ENCODE measurements at regions not wholly inside any gene's neighbourhood (a gene's known extent, or its start where the extent isn't known, plus 50 kb on each side); places are given as distances from the start of the nearest gene placed in this dataset.
A peak's percentile ranks its signal among the peaks of the same experiment; 100 is the strongest.

DNA sequence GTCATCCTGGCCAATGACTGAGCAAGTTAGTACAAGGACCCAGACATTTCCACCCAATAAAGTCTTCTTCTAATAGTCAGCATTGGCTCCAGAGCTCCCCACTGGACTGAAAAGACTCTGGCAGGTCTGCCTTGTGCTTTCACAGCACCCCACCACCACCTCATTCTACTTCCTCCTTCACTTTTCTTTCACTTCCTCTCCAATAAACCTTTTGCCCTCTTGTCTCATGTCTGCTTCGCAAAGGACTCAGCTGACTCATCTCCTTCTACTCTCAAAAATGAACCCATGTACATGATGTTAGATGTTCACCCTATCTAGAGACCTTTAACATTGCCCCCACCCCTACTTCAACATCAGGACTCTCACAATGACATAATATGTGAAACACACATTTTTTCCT, 181.0 kb upstream of the PPP2R3A start:
- no peaks in the 10 kb centered on the region for H3K9me2 ChIP-seq (replicated peaks; ENCODE audit: insufficient read depth)
- no peaks in the 10 kb centered on the region for H3K27me3 ChIP-seq
- no peak overlapping the region for H3K4me2 ChIP-seq
- WGBS (ENCODE audit: low lambda C conversion rate, missing lambda C conversion rate): 88% methylated on average over 1 of the region's 1 CpG
- no peaks in the 10 kb centered on the region for H3K36me3 ChIP-seq (replicated peaks; ENCODE audit: insufficient read depth, low read depth)
- no peak overlapping the region for H3K27ac ChIP-seq
- no peak overlapping the region for H3K4me3 ChIP-seq
- H4K20me1 ChIP-seq (ENCODE audit: insufficient read depth, poor library complexity, severe bottlenecking): no peaks in the 10 kb centered on the region
- TF ChIP-seq EZH2 (IDR thresholded peaks at IDR 0.05; ENCODE audit: borderline replicate concordance): no peak
- TF ChIP-seq, protein P1, sequence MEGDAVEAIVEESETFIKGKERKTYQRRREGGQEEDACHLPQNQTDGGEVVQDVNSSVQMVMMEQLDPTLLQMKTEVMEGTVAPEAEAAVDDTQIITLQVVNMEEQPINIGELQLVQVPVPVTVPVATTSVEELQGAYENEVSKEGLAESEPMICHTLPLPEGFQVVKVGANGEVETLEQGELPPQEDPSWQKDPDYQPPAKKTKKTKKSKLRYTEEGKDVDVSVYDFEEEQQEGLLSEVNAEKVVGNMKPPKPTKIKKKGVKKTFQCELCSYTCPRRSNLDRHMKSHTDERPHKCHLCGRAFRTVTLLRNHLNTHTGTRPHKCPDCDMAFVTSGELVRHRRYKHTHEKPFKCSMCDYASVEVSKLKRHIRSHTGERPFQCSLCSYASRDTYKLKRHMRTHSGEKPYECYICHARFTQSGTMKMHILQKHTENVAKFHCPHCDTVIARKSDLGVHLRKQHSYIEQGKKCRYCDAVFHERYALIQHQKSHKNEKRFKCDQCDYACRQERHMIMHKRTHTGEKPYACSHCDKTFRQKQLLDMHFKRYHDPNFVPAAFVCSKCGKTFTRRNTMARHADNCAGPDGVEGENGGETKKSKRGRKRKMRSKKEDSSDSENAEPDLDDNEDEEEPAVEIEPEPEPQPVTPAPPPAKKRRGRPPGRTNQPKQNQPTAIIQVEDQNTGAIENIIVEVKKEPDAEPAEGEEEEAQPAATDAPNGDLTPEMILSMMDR (IDR thresholded peaks at IDR 0.05; ENCODE audit: poor library complexity): no peak
- no peak for TF ChIP-seq EZH2phosphoT487 (IDR thresholded peaks at IDR 0.05; ENCODE audit: low read depth, severe bottlenecking, unreplicated experiment)
- H3K79me2 ChIP-seq: no peaks in the 10 kb centered on the region
- H2AFZ ChIP-seq: no peak overlapping the region
- no peak for DNase-seq (ENCODE audit: low spot score)
- H3K9me3 ChIP-seq (ENCODE audit: low read depth): no peaks in the 10 kb centered on the region
- H3K4me1 ChIP-seq (ENCODE audit: insufficient read depth): no peaks in the 10 kb centered on the region

DNA sequence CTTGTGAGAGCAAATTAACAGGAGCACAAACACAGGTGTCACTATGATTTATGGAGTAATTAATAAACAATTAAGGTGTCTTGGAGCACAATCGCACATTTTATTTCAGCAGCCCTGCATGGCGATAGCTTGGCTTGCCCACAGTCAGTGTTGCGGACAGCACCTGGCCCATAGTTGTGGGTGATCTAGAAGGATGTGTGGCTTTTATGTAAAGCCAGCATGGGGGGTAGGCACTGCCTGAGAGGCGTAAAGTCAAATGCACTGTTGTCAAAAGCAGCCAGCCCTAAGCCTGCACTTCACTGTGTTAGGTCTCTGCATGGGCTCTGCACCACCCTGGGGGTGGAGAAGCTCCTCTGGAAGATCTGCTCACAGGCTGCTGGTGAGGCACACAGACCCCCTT, 177.4 kb upstream of the PPP2R3A start:
- Histone ChIP-seq H3K9me3 (ENCODE audit: low read depth) (no peaks in the 10 kb centered on the region), H3K4me3 (no peak overlapping the region), H3K9me2 (replicated peaks; ENCODE audit: insufficient read depth) (no peaks in the 10 kb centered on the region), H3K36me3 (replicated peaks; ENCODE audit: insufficient read depth, low read depth) (no peaks in the 10 kb centered on the region), H2AFZ (no peak overlapping the region), H3K27me3 (no peaks in the 10 kb centered on the region), H3K79me2 (no peaks in the 10 kb centered on the region), H3K4me1 (ENCODE audit: insufficient read depth) (no peaks in the 10 kb centered on the region), H3K4me2 (no peak overlapping the region), H3K27ac (no peak overlapping the region), H4K20me1 (ENCODE audit: insufficient read depth, poor library complexity, severe bottlenecking) (no peaks in the 10 kb centered on the region)
- 86% methylated on average over 4 of the region's 4 CpGs for WGBS (ENCODE audit: low lambda C conversion rate, missing lambda C conversion rate)
- no peak for DNase-seq (ENCODE audit: low spot score)
- TF ChIP-seq, protein P1 (IDR thresholded peaks at IDR 0.05; ENCODE audit: poor library complexity): no peak
- TF ChIP-seq EZH2phosphoT487 (IDR thresholded peaks at IDR 0.05; ENCODE audit: low read depth, severe bottlenecking, unreplicated experiment): no peak
- no peak for TF ChIP-seq EZH2 (IDR thresholded peaks at IDR 0.05; ENCODE audit: borderline replicate concordance)

DNA sequence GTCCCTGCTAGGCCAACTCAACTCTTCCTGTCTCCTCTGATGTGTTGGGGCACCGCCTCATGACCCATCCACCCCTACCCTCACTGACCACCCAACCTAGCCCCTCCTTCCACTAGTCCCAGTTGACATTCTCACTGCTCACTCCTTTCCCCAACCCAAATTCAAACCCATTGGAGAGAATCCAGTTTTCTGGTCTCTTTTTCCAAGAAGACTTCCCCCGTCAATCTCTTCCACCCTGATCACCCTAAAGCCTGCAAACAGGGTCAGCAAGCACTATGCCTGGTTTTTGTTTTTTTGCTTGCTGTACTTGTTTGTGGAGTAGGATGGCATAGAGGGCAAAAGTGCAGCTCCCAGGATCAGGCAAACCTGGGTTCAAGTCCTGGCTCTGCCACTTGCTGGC, 176.6 kb upstream of the PPP2R3A start:
- Histone ChIP-seq H3K27ac (no peak overlapping the region), H3K9me2 (replicated peaks; ENCODE audit: insufficient read depth) (no peaks in the 10 kb centered on the region), H4K20me1 (ENCODE audit: insufficient read depth, poor library complexity, severe bottlenecking) (no peaks in the 10 kb centered on the region), H3K27me3 (no peaks in the 10 kb centered on the region), H3K4me3 (no peak overlapping the region), H2AFZ (no peak overlapping the region), H3K4me2 (no peak overlapping the region), H3K4me1 (ENCODE audit: insufficient read depth) (no peaks in the 10 kb centered on the region), H3K36me3 (replicated peaks; ENCODE audit: insufficient read depth, low read depth) (no peaks in the 10 kb centered on the region), H3K79me2 (no peaks in the 10 kb centered on the region), H3K9me3 (ENCODE audit: low read depth) (no peaks in the 10 kb centered on the region)
- TF ChIP-seq EZH2 (IDR thresholded peaks at IDR 0.05; ENCODE audit: borderline replicate concordance): no peak
- TF ChIP-seq, protein P1 (IDR thresholded peaks at IDR 0.05; ENCODE audit: poor library complexity): no peak
- no peak for TF ChIP-seq EZH2phosphoT487 (IDR thresholded peaks at IDR 0.05; ENCODE audit: low read depth, severe bottlenecking, unreplicated experiment)
- no peak for DNase-seq (ENCODE audit: low spot score)
- WGBS (ENCODE audit: low lambda C conversion rate, missing lambda C conversion rate): 94% methylated on average over 2 of the region's 2 CpGs

DNA sequence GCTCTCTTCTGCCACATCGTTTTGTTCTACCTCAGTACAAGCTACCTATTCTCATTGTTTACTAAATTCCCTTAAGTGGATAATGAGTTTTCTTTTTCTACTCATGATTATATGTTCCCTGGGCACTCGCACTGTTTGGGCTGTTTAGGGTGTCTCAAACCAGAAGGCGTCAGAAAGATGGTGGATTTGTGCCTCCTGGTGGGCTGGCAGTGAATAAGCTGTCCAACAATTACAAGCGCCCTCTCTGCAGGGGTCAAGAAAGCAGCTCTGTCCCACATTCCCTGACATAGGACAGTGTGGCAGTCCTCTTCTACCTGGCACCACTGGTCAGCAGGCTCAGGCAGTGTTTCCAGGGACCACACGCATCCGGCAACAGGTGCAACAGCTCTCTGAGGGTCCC, 173.4 kb upstream of the PPP2R3A start:
- no peaks in the 10 kb centered on the region for H3K27me3 ChIP-seq

More for the DNA sequence above, 173.4 kb upstream of the PPP2R3A start:
- TF ChIP-seq, protein P1 (IDR thresholded peaks at IDR 0.05; ENCODE audit: poor library complexity): peak; percentile 11
- no peak for TF ChIP-seq EZH2phosphoT487 (IDR thresholded peaks at IDR 0.05; ENCODE audit: low read depth, severe bottlenecking, unreplicated experiment)
- TF ChIP-seq EZH2 (IDR thresholded peaks at IDR 0.05; ENCODE audit: borderline replicate concordance): no peak
- Histone ChIP-seq H3K4me1 (ENCODE audit: insufficient read depth) (no peaks in the 10 kb centered on the region), H3K9me3 (ENCODE audit: low read depth) (no peaks in the 10 kb centered on the region), H3K79me2 (no peaks in the 10 kb centered on the region), H3K4me2 (no peak overlapping the region), H3K9me2 (replicated peaks; ENCODE audit: insufficient read depth) (no peaks in the 10 kb centered on the region), H3K27ac (no peak overlapping the region), H3K36me3 (replicated peaks; ENCODE audit: insufficient read depth, low read depth) (no peaks in the 10 kb centered on the region), H4K20me1 (ENCODE audit: insufficient read depth, poor library complexity, severe bottlenecking) (no peaks in the 10 kb centered on the region), H3K4me3 (no peak overlapping the region), H2AFZ (no peak overlapping the region)
- WGBS (ENCODE audit: low lambda C conversion rate, missing lambda C conversion rate): 73% methylated on average over 6 of the region's 6 CpGs
- DNase-seq (ENCODE audit: low spot score): no peak
